22Rv1 (cell line): ENCODE measurements at regions not wholly inside any gene's neighbourhood (a gene's known extent, or its start where the extent isn't known, plus 50 kb on each side); places are given as distances from the start of the nearest gene placed in this dataset.

Experiments used
- ZFX ChIP-seq: fragments of 450-650 bp; IDR thresholded peaks from 2 replicates; pipeline ENCODE4 v1.6.1; 2017; ENCODE audit warnings: antibody characterized with exemption, borderline replicate concordance
- TF ChIP-seq, protein P1 (sequence below): fragments of 450-650 bp; IDR thresholded peaks from 2 replicates; pipeline ENCODE4 v1.5.1; 2017; ENCODE audit warnings: mild to moderate bottlenecking

DNA sequence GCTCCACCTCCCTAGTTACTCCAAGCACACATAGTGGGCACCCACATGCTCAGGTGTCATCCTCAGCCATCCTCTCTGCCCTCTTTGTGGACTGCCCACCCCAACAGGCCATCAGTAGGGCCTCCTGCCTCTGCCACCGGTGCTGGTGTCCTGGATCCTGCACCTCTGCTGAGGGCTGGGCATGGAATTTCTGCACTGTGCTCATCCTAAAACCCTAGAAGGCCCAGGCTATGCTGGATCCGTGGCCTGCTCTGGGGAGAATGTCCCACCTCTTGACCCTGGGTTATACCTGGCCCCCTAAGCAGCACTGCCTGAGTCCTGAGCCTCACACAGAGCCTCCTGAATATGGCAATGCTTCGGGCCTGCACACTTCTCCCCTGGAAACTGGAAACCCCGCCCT, 318.3 kb downstream of the MATN1 start:
- TF ChIP-seq, protein P1, sequence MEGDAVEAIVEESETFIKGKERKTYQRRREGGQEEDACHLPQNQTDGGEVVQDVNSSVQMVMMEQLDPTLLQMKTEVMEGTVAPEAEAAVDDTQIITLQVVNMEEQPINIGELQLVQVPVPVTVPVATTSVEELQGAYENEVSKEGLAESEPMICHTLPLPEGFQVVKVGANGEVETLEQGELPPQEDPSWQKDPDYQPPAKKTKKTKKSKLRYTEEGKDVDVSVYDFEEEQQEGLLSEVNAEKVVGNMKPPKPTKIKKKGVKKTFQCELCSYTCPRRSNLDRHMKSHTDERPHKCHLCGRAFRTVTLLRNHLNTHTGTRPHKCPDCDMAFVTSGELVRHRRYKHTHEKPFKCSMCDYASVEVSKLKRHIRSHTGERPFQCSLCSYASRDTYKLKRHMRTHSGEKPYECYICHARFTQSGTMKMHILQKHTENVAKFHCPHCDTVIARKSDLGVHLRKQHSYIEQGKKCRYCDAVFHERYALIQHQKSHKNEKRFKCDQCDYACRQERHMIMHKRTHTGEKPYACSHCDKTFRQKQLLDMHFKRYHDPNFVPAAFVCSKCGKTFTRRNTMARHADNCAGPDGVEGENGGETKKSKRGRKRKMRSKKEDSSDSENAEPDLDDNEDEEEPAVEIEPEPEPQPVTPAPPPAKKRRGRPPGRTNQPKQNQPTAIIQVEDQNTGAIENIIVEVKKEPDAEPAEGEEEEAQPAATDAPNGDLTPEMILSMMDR: no peak
- no peak for TF ChIP-seq ZFX
